ENCODE measurements at regions not wholly inside any gene's neighbourhood (a gene's known extent, or its start where the extent isn't known, plus 50 kb on each side); places are given as distances from the start of the nearest gene placed in this dataset.

DNA sequence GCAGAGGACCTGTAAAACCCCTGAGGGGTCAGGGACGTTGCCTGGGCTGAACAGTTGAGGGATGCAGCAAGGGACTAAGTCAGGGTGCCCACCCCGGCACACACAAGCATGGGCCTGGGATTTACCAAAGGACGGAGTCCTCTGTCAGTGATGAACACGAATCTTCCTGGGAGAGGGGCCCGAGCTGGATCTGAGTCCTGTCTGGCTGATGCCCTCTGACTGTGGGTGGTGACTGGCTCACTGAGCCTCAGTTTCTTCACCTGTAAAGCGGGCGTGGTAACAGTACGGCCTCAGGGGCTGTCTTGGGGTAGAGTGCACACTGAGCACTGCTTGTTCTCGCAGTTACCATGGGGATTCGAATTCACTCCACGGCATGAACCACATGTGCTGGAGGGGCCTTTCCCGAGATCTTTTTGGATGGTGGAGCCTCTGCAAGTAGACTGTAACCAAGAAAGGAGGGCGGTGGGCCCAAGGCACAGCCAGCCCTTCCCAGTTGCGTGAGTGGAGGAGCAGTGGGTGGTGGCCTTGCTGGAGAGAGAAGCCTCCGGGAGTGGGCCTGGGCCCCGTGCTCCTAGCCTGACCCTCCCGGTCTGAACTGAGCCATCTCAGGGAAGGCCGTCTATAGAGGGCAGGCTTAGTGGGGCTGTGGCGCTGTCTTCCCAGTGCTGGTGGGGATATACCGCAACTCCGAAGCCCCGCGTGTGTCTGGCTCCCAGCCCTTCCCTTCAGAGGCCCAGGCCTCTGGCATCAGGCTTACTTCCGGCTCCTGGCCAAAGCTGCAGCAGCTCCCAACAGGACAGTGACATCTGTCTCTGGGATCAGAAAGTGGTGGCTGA is 130.8 kb upstream of the HS6ST1 start:
- ChIA-PET POLR2A (ENCODE audit: unreplicated experiment) (no interaction called here), CTCF (interaction anchor here (0.6 kb wide), 1 partner anchor 1417 kb away, joined by 11 read pairs; no protein-coding TSS in a partner anchor)
- TF ChIP-seq EZH2 (IDR thresholded peaks at IDR 0.05; ENCODE audit: low read depth) = no peak
- TF ChIP-seq, protein P1, sequence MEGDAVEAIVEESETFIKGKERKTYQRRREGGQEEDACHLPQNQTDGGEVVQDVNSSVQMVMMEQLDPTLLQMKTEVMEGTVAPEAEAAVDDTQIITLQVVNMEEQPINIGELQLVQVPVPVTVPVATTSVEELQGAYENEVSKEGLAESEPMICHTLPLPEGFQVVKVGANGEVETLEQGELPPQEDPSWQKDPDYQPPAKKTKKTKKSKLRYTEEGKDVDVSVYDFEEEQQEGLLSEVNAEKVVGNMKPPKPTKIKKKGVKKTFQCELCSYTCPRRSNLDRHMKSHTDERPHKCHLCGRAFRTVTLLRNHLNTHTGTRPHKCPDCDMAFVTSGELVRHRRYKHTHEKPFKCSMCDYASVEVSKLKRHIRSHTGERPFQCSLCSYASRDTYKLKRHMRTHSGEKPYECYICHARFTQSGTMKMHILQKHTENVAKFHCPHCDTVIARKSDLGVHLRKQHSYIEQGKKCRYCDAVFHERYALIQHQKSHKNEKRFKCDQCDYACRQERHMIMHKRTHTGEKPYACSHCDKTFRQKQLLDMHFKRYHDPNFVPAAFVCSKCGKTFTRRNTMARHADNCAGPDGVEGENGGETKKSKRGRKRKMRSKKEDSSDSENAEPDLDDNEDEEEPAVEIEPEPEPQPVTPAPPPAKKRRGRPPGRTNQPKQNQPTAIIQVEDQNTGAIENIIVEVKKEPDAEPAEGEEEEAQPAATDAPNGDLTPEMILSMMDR (conservative IDR thresholded peaks at IDR 0.05) = no peak
- DNase-seq = no peak
- Histone ChIP-seq H3K36me3 (ENCODE audit: low read depth) (no peaks in the 10 kb centered on the region), H3K4me3 (no peak overlapping the region), H3K9me2 (ENCODE audit: insufficient read depth) (no peaks in the 10 kb centered on the region), H3F3A (ENCODE audit: insufficient read depth, low read depth) (no peaks in the 10 kb centered on the region), H3K4me2 (no peak overlapping the region), H3K27me3 (ENCODE audit: insufficient read depth, low read depth) (no peaks in the 10 kb centered on the region), H3K27ac (no peak overlapping the region), H3K4me1 (replicated peaks; ENCODE audit: insufficient read depth) (no peaks in the 10 kb centered on the region), H3K9me3 (ENCODE audit: insufficient read depth, low read depth) (no peaks in the 10 kb centered on the region), H4K20me1 (ENCODE audit: insufficient read depth) (no peaks in the 10 kb centered on the region), H2AFZ (no peak overlapping the region), H3K79me2 (ENCODE audit: low read depth) (no peaks in the 10 kb centered on the region)
- no TSS peak for BruUV-seq (replicated peaks)
- intact Hi-C loops (cut with micrococcal nuclease; ENCODE audit: unreplicated experiment) = no loop called here

DNA sequence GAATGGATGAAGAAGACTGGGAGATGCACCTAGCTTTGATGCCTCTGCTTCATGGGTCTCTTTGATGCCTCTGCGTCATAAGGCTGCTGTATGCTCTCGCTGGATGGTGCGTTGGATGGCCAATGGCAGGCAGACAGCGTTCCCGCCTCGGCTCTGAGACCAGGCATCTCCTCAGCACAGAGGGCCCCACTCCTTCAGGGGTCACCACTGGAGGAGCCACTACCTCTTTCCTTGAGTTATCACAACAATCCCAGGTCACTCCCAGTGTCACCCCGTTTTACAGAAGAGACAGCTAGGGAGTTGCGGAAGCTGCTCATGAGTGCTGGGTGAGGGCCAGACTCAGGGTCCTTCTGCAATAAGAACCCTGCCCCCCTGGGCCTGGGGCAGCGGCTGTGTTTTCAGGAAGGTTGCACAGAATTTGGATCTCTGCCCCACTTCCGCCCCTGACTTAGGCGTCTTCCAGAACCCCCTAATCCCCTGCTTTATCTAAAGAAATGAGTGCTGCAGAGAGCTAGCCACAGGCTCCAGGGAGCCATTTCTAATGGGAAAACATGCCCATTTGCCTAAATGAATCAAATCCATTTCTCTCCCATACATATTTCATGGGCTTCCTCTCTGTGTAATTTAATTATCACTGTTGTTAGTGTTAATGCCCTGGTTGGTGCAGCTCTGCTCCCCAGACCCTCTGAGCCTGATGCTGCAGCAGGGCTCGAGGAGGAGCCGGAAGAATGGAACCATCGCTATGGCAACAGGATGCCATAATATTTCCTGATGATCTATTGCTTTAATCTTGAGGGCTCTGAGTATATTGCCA is 131.8 kb upstream of the HS6ST1 start:
- Histone ChIP-seq H3K36me3 (ENCODE audit: low read depth) (no peaks in the 10 kb centered on the region), H4K20me1 (ENCODE audit: insufficient read depth) (no peaks in the 10 kb centered on the region), H3K9me2 (ENCODE audit: insufficient read depth) (no peaks in the 10 kb centered on the region), H3K4me3 (no peak overlapping the region), H3K4me1 (replicated peaks; ENCODE audit: insufficient read depth) (no peaks in the 10 kb centered on the region), H3F3A (ENCODE audit: insufficient read depth, low read depth) (no peaks in the 10 kb centered on the region), H3K27ac (no peak overlapping the region), H3K4me2 (no peak overlapping the region), H2AFZ (no peak overlapping the region), H3K27me3 (ENCODE audit: insufficient read depth, low read depth) (no peaks in the 10 kb centered on the region), H3K79me2 (ENCODE audit: low read depth) (no peaks in the 10 kb centered on the region), H3K9me3 (ENCODE audit: insufficient read depth, low read depth) (no peaks in the 10 kb centered on the region)
- TF ChIP-seq, protein P1 (conservative IDR thresholded peaks at IDR 0.05) = no peak
- TF ChIP-seq EZH2 (IDR thresholded peaks at IDR 0.05; ENCODE audit: low read depth) = no peak
- ChIA-PET CTCF (no interaction called here), POLR2A (ENCODE audit: unreplicated experiment) (no interaction called here)
- BruUV-seq (replicated peaks) = no TSS peak
- intact Hi-C loops (cut with micrococcal nuclease; ENCODE audit: unreplicated experiment) = no loop called here
- no peak for DNase-seq

DNA sequence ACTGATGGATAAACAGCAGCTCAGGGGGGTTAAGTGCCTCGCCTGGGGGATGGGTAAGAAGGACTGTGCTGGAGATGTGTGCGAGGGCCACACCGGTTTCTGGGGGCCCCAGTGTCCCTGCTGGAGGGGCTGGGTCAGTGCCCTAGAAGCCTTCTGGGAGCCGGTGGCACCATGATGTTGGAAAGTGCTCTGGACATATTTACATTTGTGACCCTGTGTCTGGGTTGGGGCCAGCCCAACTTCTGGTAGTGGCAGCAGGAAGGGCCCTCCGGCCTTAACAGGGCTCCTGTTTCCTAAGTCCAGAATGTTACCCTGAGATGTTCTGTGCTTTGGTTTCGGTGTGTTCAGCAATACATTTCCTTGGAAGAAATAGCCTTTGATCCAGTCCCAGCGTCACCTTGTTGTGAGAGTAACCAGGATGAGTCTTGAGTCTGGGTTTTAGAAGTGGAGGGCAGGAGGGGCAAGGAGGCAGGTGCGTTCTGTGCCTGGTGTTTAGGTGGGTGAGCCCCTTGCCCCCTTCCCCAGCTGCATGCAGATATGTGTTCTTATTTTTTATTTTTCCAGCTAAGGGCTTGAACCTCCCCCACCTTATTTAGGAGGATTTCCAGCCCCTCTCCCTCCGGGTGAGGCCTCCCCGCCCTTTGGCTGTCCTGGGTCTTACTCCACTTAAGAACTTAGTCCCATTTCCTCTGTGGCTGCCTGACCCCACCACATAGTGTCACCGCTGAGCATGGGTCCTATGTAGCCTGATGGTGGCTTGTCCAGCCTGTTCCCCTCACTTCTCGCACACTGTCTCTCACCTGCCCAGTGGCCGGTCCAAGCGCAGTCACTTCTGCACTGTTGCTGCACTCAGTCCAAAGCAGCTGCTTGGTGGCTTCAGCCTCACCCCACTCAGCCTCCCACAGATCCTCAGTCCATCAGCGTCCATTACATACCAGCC is 132.7 kb upstream of the HS6ST1 start:
- H3K9me2 ChIP-seq (ENCODE audit: insufficient read depth) = no peaks in the 10 kb centered on the region
- no peaks in the 10 kb centered on the region for H3K27me3 ChIP-seq (ENCODE audit: insufficient read depth, low read depth)
- POLR2A ChIA-PET (ENCODE audit: unreplicated experiment) = no interaction called here
- H3K4me1 ChIP-seq (replicated peaks; ENCODE audit: insufficient read depth) = no peaks in the 10 kb centered on the region
- no peaks in the 10 kb centered on the region for H3K36me3 ChIP-seq (ENCODE audit: low read depth)
- no peak overlapping the region for H2AFZ ChIP-seq
- H3K4me2 ChIP-seq = no peak overlapping the region
- H3K79me2 ChIP-seq (ENCODE audit: low read depth) = no peaks in the 10 kb centered on the region
- H3K27ac ChIP-seq = no peak overlapping the region
- BruUV-seq (replicated peaks) = no TSS peak
- H3K9me3 ChIP-seq (ENCODE audit: insufficient read depth, low read depth) = no peaks in the 10 kb centered on the region
- intact Hi-C loops (cut with micrococcal nuclease; ENCODE audit: unreplicated experiment) = no loop called here
- H3K4me3 ChIP-seq = no peak overlapping the region
- DNase-seq = no peak
- no peak for TF ChIP-seq EZH2 (IDR thresholded peaks at IDR 0.05; ENCODE audit: low read depth)
- TF ChIP-seq, protein P1 (conservative IDR thresholded peaks at IDR 0.05) = no peak
- H3F3A ChIP-seq (ENCODE audit: insufficient read depth, low read depth) = no peaks in the 10 kb centered on the region
- H4K20me1 ChIP-seq (ENCODE audit: insufficient read depth) = no peaks in the 10 kb centered on the region
- CTCF ChIA-PET = no interaction called here
